Upper lobe of right lung (tissue), 1 donor: ENCODE measurements at regions not wholly inside any gene's neighbourhood (a gene's known extent, or its start where the extent isn't known, plus 50 kb on each side); places are given as distances from the start of the nearest gene placed in this dataset.

Source experiments
- ATAC-seq: fragments of 200-7000 bp; cut with Tn5 transposase; one replicate; pipeline ENCODE4 v1.9.1; 2020; ENCODE audit warnings: mild to moderate bottlenecking, moderate library complexity
- DNase-seq: peaks from one replicate; pipeline ENCODE4 v3.0.0-alpha.2; 2020
- H3K27ac ChIP-seq: fragments of 200-600 bp; one replicate; pipeline ENCODE4 v1.8.0; 2022
- H3K27me3 ChIP-seq: fragments of 200-600 bp; one replicate; pipeline ENCODE4 v1.8.0; 2022; ENCODE audit warnings: mild to moderate bottlenecking
- H3K36me3 ChIP-seq: fragments of 200-600 bp; one replicate; pipeline ENCODE4 v1.8.0; 2022
- H3K4me1 ChIP-seq: fragments of 200-600 bp; one replicate; pipeline ENCODE4 v1.8.0; 2022
- H3K4me3 ChIP-seq: fragments of 200-600 bp; one replicate; pipeline ENCODE4 v1.8.0; 2022; ENCODE audit warnings: mild to moderate bottlenecking
- H3K9me3 ChIP-seq: fragments of 200-600 bp; one replicate; pipeline ENCODE4 v1.8.0; 2022
- CTCF ChIP-seq: fragments of 200-600 bp; IDR thresholded peaks from one replicate; pipeline ENCODE4 v1.8.0; 2022; ENCODE audit warnings: antibody characterized with exemption
- intact Hi-C: fragments of 100-400 bp; cut with DNase I; formaldehyde crosslinking; loops from one replicate; pipeline ENCODE4 v1.11.0; 2022
- donor health status: DM: no; HTN: yes; CAD: no; lungs with severe emphysema.

DNA sequence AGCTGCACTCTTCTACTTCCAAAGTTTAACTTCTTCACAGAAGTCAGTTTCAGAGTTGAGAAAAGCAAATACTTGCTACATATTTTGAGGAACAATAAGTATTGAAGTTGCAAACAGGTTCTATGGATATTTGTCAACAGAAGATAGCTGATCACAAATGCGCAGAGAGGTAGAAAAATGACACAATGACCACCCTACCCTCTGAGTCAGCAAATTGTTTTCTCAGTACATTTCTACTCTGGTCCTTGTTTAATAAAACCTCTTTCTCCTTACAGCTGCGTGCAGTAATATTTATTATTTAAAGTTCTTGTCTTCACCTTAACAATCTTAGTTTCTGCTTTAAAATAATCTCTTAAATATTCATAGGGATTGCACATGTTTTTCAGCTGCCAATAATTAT, 855.1 kb upstream of the CTNND2 start:
- Histone ChIP-seq H3K27ac (no peak overlapping the region), H3K4me3 (no peak overlapping the region), H3K9me3 (no peaks in the 10 kb centered on the region), H3K27me3 (no peaks in the 10 kb centered on the region), H3K4me1 (no peaks in the 10 kb centered on the region), H3K36me3 (no peaks in the 10 kb centered on the region)
- ATAC-seq (no peak), DNase-seq (no peak)
- intact Hi-C loops: no loop called here
- no peak for TF ChIP-seq CTCF

GRCh38 chr5:12757035-12757434, 852.8 kb upstream of the CTNND2 start:
- H3K4me3 ChIP-seq: no peak overlapping the region
- H3K9me3 ChIP-seq: no peaks in the 10 kb centered on the region
- intact Hi-C loops: no loop called here
- no peak for TF ChIP-seq CTCF
- no peak overlapping the region for H3K27ac ChIP-seq
- no peaks in the 10 kb centered on the region for H3K36me3 ChIP-seq
- ATAC-seq: no peak
- no peaks in the 10 kb centered on the region for H3K4me1 ChIP-seq
- no peaks in the 10 kb centered on the region for H3K27me3 ChIP-seq
- DNase-seq: no peak

GRCh38 chr5:12745537-12745936, 841.3 kb upstream of the CTNND2 start:
- no peak for TF ChIP-seq CTCF
- no peaks in the 10 kb centered on the region for H3K36me3 ChIP-seq
- no peaks in the 10 kb centered on the region for H3K27me3 ChIP-seq
- ATAC-seq: no peak
- no peak overlapping the region for H3K27ac ChIP-seq
- no peak overlapping the region for H3K4me3 ChIP-seq
- no peaks in the 10 kb centered on the region for H3K9me3 ChIP-seq
- no peak for DNase-seq
- no peaks in the 10 kb centered on the region for H3K4me1 ChIP-seq
- intact Hi-C loops: no loop called here

DNA sequence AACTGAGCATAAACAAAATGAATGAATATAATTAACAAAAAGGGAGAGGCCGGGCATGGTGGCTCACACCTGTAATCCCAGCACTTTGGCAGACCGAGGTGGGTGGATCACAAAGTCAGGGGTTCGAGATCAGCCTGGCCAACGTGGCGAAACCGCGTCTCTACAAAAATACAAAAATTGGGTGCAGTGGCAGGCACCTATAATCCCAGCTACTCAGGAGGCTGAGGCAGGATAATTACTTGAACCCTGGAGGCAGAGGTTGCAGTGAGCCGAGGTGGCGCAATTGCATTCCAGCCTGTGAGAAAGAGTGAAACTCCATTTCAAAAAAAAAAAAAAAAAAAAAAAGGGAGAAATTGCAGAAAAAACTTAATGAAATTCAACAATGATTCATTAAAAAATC, 839.3 kb upstream of the CTNND2 start:
- no peak for DNase-seq
- intact Hi-C loops: no loop called here

DNA sequence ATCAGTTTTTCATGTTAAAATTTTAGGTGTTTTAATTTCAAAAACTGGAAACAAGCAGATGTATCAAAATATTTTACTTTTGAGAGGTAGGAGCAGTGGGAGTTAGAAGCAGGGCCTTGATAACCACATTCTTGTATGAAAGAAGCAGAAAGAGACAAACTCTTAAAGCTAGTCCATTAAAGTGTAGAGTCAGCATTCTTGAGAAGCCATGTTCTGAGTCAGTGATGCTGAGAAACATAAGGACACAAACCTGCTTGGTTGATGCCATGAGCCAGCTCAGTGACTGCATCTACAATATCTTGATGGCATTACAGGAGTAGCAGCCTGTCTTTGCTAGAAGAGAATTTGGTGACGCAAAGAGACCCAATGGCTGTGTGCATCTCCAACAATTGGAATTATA, 826.1 kb upstream of the CTNND2 start:
- intact Hi-C loops: no loop called here
- H3K4me1 ChIP-seq: no peaks in the 10 kb centered on the region
- no peak overlapping the region for H3K27ac ChIP-seq
- H3K27me3 ChIP-seq: no peaks in the 10 kb centered on the region
- DNase-seq (no peak), ATAC-seq (no peak)
- H3K36me3 ChIP-seq: no peaks in the 10 kb centered on the region
- H3K4me3 ChIP-seq: no peak overlapping the region
- no peaks in the 10 kb centered on the region for H3K9me3 ChIP-seq
- no peak for TF ChIP-seq CTCF

More for the DNA sequence above, 839.3 kb upstream of the CTNND2 start:
- Histone ChIP-seq H3K4me1 (no peaks in the 10 kb centered on the region), H3K36me3 (no peaks in the 10 kb centered on the region), H3K9me3 (no peaks in the 10 kb centered on the region), H3K27me3 (no peaks in the 10 kb centered on the region), H3K4me3 (no peak overlapping the region), H3K27ac (no peak overlapping the region)
- no peak for TF ChIP-seq CTCF
- ATAC-seq: no peak

DNA sequence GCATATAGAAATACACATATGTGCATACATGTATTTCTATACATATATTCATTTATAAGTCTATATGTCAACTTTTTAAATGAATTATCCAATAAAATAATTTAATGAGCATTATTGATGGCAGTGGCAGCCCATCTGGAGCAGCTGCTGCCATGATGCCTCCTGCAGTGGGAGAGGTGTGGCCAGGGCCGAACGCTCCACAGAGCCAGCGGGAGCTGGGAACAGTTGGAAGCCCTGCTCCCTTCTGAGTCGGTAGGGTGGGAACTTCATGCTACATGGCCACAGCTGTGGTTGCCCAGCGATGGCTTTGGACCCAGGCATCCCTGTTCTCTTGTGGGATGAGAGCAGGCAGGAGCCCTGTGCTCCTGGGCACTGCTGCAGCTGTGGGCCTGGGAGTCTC, 812.4 kb upstream of the CTNND2 start:
- Histone ChIP-seq H3K27me3 (no peaks in the 10 kb centered on the region), H3K36me3 (no peaks in the 10 kb centered on the region), H3K27ac (no peak overlapping the region), H3K4me1 (no peaks in the 10 kb centered on the region), H3K9me3 (no peaks in the 10 kb centered on the region), H3K4me3 (no peak overlapping the region)
- no peak for TF ChIP-seq CTCF
- intact Hi-C loops: no loop called here
- ATAC-seq: no peak
- no peak for DNase-seq
